ENCODE measurements at regions not wholly inside any gene's neighbourhood (a gene's known extent, or its start where the extent isn't known, plus 50 kb on each side); places are given as distances from the start of the nearest gene placed in this dataset.

GRCh38 chr9:24616863-24617262 is 71.2 kb upstream of the IZUMO3 start:
- no peaks in the 10 kb centered on the region for H3K4me1 Mint-ChIP-seq
- DNase-seq = no peak
- H3K27me3 Mint-ChIP-seq = no peaks in the 10 kb centered on the region

GRCh38 chr9:24614070-24614469 is 68.4 kb upstream of the IZUMO3 start:
- no peaks in the 10 kb centered on the region for H3K36me3 Mint-ChIP-seq
- no peaks in the 10 kb centered on the region for H3K4me1 Mint-ChIP-seq
- no peak for ATAC-seq (replicated peaks)
- no peaks in the 10 kb centered on the region for H3K27me3 Mint-ChIP-seq
- no peak overlapping the region for H3K4me3 Mint-ChIP-seq
- DNase-seq = no peak
- no peak overlapping the region for H3K27ac Mint-ChIP-seq
- peaks cover 0 to 2% of the 10 kb centered on the region in 2 donors for H3K9me3 Mint-ChIP-seq

More at GRCh38 chr9:24616863-24617262, 71.2 kb upstream of the IZUMO3 start:
- ATAC-seq (replicated peaks) = no peak
- Mint-ChIP-seq H3K36me3 (no peaks in the 10 kb centered on the region), H3K27ac (no peak overlapping the region), H3K9me3 (peaks cover 0 to 6% of the 10 kb centered on the region in 2 donors), H3K4me3 (no peak overlapping the region)

GRCh38 chr9:24608599-24608998 is 62.9 kb upstream of the IZUMO3 start:
- Mint-ChIP-seq H3K27ac (no peak overlapping the region), H3K27me3 (no peaks in the 10 kb centered on the region), H3K9me3 (no peaks in the 10 kb centered on the region), H3K4me1 (no peaks in the 10 kb centered on the region), H3K4me3 (no peak overlapping the region), H3K36me3 (no peaks in the 10 kb centered on the region)
- ATAC-seq (replicated peaks) (no peak), DNase-seq (no peak)

GRCh38 chr9:24602693-24603352 is 57.1 kb upstream of the IZUMO3 start:
- ATAC-seq (replicated peaks) (no peak), DNase-seq (no peak)
- Mint-ChIP-seq H3K9me3 (peaks cover 0 to 3% of the 10 kb centered on the region in 2 donors), H3K36me3 (no peaks in the 10 kb centered on the region), H3K27ac (no peak overlapping the region), H3K27me3 (no peaks in the 10 kb centered on the region), H3K4me1 (no peaks in the 10 kb centered on the region), H3K4me3 (no peak overlapping the region)

All from stimulated activated naive B cell treated with anti-CD40 and anti-IgM and Interleukin-4, amounts not matched to agents 10 μg/mL and 1 μg/mL and 100 μg/mL, for 72 hours (primary cell).